ENCODE measurements at regions not wholly inside any gene's neighbourhood (a gene's known extent, or its start where the extent isn't known, plus 50 kb on each side); places are given as distances from the start of the nearest gene placed in this dataset.
"Not testable (repeated sequence)": the region's sequence is repeated elsewhere in the genome, so short reads cannot be mapped to it uniquely, and the experiment has no call there.

DNA sequence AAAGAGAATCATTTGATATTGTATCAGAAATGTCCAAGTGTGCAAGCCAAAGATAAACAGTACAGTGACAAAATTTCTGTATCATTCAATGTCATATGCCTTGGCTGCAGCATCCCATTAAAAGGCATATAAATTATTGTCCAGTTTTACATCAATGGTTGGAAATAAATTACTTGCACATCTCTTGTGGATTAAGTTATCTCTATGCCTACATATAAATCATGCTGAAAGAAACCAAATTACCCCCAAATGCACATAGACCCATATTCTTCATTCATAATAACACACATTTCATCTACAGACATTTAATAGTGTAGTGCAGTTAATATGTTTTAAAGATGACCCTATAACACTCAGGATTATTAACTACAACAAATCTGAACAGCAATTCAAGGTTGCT, 1415.7 kb upstream of the PCDH9 start:
- DNase-seq (ENCODE audit: low read depth): no peak

DNA sequence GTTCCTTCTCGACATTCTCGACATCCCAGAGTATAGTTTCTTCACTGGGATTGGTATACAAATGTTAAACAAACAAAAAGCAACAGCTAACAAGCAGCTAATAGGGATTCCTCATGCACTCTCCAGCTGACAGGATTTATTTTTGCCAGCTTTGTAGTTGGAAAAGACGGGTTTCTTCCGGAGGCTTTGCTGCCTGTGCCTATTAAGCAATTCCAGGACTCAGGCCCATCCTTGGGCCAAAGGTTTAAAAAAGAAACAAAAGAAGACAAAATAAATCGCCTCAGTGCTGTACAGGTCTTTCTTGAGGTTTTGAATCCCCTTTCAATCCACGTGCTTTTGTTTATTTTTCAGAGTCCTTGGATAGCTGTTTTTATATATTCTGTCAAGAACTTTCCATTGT, 1414.5 kb upstream of the PCDH9 start:
- DNase-seq (ENCODE audit: low read depth): no peak

DNA sequence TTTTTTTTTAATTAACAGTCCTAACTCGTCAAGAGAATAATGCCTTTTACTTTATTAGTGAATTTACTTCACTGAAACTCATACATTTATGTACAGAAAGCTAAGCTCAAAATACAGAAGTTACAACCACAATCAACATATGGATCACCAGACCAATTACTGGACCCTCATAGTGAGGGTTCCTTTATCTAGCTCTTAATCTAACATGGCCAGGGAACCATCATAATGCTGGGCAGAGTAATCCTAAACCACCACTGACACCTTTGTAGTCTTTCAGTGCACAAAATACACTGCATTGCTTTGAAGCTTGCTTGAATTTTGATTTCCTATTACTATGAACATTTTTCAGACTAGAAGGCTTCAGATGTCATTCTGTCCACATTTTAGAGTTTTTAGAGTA, 1406.6 kb upstream of the PCDH9 start:
- DNase-seq (ENCODE audit: low read depth): no peak

DNA sequence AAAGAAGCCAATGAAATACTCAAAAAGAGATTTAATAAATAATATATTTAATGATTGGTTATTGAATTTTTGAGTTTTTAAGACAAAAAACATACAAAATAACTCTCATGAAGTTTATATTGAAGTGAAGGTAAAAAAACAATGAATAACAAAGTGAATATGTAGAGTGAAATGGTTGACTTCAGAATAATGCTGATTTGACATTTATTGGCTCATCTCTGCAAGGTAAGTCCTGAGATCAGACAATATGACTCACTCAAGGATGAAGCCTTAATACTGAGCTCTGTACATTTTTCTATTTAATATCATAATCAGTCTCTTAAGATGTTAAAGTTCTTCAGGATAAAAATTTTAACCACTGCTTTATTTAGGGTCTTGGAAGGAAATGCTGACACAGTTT, 1398.9 kb upstream of the PCDH9 start:
- DNase-seq (ENCODE audit: low read depth): no peak

DNA sequence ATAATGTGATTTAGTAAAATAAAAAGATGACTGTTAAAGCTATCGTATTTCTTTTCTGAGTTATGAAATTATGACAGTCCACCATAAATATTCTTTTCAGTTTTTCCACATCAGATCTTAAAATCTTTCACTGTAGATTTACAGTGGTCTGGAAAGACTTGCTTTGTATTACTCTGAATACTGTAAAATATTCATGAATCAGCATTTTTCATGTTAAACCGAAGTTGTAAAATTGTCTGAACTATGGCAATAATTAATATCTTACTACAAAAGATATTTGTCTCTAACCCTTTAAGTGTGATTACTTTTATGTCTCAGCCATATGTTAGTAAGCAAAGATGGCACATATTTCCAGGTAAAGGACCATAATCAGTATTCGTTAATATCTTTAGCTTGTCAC, 1397.2 kb upstream of the PCDH9 start:
- no peak for DNase-seq (ENCODE audit: low read depth)

DNA sequence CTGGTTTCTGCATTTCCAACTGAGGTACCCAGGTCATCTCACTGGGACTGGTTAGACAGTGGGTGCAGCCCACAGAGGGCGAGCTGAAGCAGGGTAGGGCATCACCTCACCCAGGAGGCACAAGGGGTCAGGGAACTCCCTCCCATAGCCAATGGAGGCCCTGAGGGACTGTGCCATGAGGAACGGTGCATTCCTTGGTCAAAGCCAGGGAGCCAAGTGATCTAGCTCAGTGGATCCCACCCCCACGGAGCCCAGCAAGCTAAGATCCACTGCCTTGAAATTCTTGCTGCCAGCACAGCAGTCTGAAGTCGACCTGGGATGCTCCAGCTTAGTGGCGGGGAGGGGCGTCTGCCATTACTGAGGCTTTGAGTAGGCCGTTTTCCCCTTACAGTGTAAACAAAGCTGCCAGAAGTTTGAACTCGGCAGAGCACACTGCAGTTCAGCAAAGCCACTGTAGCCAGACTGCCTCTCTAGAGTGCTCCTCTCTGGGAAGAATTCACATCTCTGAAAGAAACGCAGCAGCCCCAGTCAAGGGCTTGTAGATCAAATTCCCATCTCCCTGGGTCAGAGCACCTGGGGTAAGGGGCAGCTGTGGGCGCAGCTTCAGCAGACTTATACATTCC, 1386.6 kb upstream of the PCDH9 start:
- DNase-seq (ENCODE audit: low read depth): no peak

DNA sequence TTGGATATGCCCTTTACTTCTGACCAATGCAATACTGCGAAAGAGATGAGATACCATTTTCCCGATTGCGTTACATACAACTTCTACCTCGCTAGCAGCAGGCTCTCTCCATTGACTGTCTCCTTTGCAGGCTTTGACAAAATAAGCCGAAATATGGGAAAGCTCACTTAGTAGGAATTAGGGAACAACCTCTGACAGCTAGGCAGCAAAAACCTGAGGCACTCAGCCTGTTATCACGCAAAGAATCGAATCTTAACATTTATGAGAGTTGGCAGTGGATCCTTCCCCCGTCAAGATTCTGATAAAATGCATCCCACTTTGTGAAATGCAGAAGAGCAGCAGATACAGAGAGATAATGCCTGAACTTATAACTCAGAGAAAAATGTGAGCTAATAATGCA, 1379.5 kb upstream of the PCDH9 start:
- no peak for DNase-seq (ENCODE audit: low read depth)

DNA sequence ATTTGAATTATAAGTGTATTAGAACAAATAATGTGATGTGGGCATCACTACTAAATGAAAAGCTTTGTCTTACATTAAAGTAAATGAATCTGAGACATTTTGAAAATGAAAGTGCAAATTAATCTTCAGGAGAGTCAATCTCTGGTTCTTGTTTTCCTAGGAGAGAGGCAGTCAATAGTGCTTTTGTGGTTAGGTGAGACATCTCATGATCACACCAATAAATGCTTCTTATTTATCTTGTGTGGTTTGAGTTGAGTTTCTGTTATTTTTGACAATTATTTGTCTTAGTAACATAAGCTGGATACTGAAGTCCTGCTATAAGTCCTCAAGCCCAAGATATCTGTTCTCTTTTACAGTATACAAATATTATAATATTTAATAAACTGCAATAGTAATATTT, 1378.0 kb upstream of the PCDH9 start:
- peak; percentile 24 for DNase-seq (ENCODE audit: low read depth)

DNA sequence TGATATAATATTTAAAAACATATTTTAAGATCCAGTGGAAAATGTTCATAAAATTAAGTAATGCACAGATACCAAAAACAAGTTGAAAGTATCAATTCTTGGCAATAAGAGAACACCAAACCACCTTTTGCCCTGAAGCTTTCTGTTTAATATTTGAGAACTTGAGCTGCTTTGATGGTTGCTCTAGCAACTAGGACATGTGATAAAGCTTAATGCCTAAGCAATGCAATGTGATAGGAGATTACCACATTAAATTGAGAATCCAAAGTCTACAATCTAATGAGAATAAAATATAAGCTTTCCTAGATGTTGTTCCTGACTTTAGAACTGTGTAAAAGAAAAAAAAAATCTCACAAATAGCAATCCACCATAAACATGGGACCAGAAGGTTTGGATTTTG, 1367.5 kb upstream of the PCDH9 start:
- no peak for DNase-seq (ENCODE audit: low read depth)

DNA sequence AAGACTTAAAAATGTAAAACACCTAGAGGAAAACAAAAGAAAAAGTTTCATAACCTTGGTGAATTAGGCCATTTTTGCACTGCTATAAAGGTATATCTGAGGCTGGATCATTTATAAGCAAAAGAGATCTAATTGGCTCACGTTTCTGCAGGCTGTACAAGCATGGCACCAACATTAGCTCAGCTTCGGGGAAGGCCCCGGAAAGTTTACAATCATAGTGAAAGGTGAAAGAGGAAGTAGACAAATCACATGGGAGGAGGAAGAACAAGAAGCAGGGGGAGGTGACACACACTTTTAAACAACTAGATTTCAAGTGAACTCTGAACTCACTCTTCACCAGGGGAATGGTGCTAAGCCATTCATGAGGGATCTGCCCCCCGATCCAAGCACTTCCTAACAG, 1358.5 kb upstream of the PCDH9 start:
- DNase-seq (ENCODE audit: low read depth): no peak

DNA sequence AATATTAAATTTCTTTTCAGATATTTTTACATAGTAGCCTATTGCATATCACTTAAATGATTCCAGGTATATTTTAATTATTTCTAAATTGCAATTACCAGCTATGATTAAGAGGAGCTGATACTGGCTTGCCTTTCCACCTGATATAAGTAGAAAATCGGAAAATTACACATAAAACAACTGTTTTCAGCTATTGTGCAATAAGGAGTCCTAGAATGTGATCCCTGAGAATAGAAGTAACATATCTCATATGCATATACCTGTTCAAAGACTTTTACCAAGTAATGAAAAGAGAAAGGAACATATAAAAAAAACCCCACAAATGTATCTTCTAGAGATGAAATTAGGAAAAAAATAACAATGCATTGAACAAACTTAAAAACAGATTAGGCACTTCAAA, 1354.6 kb upstream of the PCDH9 start:
- no peak for DNase-seq (ENCODE audit: low read depth)

DNA sequence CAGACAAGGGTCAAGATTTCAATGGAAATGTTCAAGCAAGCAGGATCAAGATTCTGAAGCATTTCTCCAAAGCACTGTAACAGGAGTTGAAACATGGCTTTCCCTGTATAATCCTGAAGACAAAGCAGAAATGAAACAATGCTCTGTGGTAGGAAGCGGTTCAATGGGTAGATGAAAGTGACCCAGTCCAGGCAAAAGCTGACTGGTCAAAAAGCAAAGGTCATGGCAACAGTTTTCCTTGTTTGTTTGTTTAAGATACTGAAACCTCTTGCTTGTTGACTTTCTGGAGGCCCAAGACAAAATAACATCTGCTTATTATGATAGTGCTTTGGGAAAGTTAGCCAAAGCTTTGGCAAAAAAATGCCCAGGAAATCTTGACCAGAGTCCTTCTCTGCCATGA, 1343.9 kb upstream of the PCDH9 start:
- no peak for DNase-seq (ENCODE audit: low read depth)

DNA sequence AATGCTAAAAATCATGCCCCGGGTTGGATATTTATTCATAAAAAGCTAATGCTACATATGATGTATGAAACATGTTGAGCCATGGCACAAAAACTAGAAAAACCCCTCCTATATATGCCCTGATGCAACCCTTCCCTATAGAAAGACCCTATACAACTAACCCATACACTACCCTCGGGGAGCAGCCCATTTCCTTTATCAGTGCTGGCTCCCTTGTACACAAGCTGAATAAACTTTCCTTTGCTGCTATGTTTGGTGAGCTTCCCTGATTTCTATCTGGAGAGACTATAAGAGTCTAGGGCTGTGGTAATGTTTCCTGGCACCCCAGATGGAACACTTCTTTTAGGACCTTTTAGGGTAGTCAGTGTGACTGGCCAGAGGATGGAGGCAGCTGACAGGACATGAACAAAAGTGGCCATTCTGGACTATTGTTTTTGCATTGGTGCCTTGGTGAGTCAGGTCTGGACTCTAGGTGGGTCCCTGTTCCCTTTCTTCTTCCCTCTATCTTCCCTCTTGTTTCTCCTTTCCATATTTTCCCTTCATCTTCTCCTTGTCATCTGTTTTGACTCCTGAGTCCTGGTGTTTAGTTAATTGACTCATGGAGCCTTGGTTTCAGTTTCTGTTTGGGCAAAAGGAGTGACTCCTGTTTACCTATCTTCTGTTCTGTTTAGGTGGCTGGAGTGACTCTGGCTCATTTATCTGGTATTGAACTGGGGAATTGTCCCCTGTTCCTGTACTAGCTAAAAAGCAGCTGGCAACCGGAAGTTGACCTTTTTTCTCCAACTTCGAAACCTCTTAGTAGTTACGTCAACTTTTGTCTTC, 1321.8 kb upstream of the PCDH9 start:
- DNase-seq (ENCODE audit: low read depth): peak; percentile 15

DNA sequence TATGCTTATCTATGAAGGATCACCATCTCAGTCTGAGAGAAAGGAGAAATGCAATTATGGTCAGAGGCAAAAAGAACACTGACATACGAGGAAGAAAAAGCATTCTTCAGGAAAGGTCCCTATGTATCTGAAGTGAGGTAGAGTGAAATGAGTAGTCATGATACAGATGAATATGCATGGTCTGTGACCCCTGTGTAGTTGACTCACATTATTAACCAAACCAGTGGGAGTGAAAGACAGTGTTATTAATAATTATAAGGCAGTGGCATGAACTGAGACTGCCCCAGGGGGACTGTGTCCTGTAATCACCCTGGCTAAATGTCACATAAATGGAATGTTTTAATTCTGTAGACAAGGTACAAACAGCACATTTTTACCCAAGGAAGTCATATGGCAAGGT, 1320.2 kb upstream of the PCDH9 start:
- DNase-seq (ENCODE audit: low read depth): peak; percentile 16

DNA sequence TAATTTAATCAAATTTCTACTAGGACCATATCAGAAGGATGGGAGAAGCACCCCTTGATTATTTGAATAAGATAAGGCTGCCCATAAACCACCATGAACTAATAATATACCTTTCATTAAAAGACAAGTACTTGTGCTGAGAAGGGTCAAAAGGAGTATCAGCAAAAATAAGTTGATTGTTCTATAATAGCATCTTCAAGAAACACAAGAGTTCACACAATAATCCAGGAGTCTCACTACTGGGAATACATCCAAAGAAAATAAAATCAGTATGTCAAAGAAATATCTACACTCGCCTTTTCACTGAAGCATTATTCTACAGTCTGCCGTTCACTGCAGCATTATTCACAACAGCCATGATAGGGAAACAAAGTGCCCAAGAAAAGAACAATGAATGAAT, 1310.1 kb upstream of the PCDH9 start:
- no peak for DNase-seq (ENCODE audit: low read depth)

DNA sequence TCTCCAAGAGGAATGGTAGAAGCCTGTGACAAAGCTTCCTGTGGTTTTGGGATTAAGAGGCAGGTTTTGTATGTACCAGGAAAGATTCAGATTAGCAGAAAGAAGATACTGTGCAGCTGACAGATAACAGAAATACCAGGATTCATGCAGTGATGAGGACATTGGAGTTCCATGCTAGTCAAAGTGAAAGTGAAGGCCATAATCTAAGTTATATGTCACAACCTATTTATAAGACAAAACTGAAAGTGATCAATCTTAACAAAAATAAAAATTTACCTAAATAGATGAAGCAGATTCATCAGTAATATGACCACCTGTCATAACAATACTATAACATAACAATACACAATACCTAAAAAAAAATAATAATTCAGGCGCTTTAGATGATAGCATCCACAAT, 1305.2 kb upstream of the PCDH9 start:
- peak; percentile 5 for DNase-seq (ENCODE audit: low read depth)

DNA sequence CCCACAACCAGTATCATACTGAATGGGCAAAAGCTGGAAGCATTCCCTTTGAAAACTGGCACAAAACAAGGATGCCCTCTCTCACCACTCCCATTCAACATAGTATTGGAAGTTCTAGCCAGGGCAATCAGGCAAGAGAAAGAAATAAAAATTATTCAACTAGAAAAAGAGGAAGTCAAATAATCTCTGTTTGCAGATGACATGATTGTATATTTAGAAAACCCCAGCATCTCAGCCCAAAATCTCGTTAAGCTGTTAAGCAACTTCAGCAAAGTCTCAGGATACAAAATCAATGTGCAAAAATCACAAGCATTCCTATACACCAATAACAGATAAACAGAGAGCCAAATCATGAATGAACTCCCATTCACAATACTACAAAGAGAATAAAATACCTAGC, 1297.0 kb upstream of the PCDH9 start:
- not testable (repeated sequence) for DNase-seq (ENCODE audit: low read depth)

DNA sequence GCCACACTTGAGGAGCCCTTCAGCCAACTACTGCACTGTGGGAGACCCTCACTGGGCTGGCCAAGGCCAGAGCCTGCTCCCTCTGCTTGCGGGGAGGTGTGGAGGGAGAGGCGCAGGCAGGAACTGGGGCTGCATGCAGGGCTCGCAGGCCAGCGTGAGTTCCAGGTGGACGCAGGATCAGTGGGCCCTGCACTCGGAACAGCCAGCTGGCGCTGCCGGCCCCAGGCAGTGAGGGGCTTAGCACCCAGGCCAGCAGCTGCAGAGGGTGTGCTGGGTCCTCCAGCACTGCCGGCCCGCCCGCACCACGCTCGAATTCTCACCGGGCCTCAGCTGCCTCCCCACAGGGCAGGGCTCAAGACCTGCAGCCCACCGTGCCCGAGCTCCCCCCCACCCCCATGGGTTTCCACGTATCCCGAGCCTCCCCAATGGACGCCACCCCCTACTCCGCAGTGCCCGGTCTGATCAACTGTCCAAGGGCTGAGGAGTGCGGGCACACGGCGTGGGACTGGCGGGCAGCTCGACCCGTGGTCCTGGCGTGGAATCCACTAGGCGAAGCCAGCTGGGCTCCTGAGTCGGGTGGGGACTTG, 1293.8 kb upstream of the PCDH9 start:
- no peak for DNase-seq (ENCODE audit: low read depth)

DNA sequence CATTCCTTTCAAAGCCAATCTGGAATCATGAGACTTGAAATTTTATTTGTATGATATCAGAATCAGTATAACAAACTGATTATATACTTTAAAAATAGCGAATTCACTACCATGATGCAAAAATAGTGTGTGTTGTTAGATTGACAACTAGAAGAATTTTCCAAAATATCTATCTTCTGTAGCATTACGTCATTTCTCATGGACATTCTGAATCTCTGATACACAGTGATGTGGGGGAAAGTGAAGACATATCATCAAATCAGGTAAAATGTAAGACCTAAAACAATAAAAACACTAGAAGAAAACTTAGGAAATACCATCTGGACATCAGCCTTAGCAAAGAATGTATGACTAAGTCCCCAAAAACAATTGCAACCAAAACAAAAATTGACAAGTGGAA, 1292.0 kb upstream of the PCDH9 start:
- DNase-seq (ENCODE audit: low read depth): no peak

DNA sequence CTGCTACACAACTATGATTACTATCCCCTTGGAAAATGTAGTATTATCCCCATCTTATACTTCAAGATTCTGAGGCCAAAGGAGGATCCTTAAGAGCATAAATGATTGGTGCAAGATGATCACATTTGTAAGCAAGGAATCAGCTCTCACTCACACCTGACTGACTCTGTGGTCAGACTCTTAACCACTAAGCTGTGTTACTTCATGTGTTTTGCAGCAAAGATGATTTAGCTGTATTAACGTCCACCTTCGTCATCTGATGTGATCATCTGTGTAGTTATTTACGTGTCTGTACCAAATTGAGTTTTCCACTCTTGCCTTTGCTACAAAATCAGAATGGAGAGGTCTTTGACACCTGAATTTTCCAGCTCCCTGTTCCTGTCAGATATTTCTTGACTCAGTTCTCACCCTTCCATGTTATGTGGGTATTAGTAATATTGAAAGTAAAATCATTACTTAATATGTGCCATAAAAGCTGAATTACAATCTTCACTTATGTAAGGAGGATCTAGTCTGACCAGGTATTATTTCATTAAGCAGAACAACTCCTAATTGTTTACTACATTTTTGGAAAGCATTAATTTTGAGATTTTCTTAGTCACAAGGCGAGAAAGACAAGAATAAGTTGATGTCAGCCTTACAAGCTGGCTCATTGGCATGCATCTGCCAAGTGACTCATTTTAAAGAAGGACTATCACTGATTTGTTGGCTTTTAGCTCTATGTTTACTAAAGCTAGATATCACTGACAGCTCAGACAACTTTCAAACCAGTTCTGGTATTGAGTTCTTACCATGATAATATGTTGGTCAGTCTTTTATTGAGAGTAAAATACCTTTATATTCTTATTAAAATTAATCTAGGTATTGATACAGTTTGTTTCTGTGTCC, 1279.8 kb upstream of the PCDH9 start:
- peak; percentile 13 for DNase-seq (ENCODE audit: low read depth)

DNA sequence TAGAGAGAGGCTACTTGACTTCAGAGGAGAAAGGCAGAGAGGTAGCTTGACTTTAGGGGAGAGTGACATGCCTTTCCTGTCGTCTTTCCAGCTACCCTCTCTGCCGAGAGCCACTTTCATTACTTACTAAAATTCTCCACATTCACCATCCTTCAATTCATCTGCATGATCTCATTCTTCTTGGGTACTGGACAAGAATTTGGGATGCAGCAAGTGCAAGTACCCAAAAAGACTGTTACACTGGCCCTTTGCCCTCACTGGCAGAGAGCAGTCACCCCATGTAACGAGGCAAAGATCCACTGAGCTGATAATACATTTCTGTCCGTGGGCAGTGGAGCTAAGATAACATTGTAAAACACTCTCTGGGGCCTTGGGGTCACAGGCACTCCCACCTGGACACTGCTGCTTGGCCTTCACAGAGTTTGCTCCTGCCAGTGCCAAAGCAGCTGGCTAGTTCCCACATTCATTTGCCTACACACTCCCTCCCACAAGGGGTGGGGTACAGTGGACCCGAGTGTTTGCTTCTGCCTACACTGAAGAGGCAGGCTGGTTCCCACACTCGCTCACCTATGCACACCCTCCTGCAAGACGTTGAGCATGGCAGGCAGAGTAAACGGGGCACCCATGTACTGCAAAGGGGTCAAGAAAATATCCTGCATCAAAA, 1276.9 kb upstream of the PCDH9 start:
- DNase-seq (ENCODE audit: low read depth): no peak

DNA sequence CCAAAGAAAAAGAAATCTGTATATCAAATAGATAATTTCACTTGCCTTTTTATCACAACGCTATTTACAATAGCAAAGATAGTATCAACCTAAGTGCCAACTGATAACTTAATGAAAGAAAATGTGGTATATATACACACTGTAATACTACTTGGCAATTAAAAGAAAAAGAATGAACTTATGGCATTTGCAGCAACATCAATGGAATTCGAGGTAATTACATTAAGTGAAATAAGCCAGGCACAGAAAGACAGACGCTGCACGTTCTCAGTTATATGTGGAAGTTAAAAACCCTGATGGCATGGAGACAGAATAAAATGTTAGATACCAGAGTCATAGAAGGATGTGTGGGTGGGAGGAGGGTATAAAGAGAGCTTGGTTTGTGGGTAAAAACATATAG, 1260.5 kb upstream of the PCDH9 start:
- DNase-seq (ENCODE audit: low read depth): no peak
